Epithelial cell of proximal tubule (primary cell): ENCODE measurements at regions not wholly inside any gene's neighbourhood (a gene's known extent, or its start where the extent isn't known, plus 50 kb on each side); places are given as distances from the start of the nearest gene placed in this dataset.

Experiments
- DNase-seq: peaks from one replicate; pipeline ENCODE4 v3.0.0-alpha.2; 2011; ENCODE audit warnings: low read depth
- H3K4me3 ChIP-seq: 2 replicates; pipeline ENCODE4 v1.5.1; 2011; ENCODE audit warnings: low read depth, mild to moderate bottlenecking, low read length
- CTCF ChIP-seq: conservative IDR thresholded peaks from 2 replicates; pipeline ENCODE4 v1.5.1; 2012; ENCODE audit warnings: low read depth, mild to moderate bottlenecking, low read length

GRCh38 chr5:166980666-166981065 is 1310.8 kb upstream of the WWC1 start:
- no peak for TF ChIP-seq CTCF
- H3K4me3 ChIP-seq: no peak overlapping the region
- no peak for DNase-seq

GRCh38 chr5:166982226-166982625 is 1309.2 kb upstream of the WWC1 start:
- DNase-seq: no peak
- H3K4me3 ChIP-seq: no peak overlapping the region
- no peak for TF ChIP-seq CTCF

- no peak for DNase-seq
- H3K4me3 ChIP-seq: no peak overlapping the region
- no peak for TF ChIP-seq CTCF
Observed at GRCh38 chr5:166991601-166992000, 1299.8 kb upstream of the WWC1 start.

- TF ChIP-seq CTCF: no peak
- no peak for DNase-seq
- no peak overlapping the region for H3K4me3 ChIP-seq
Observed at GRCh38 chr5:166992108-166992507, 1299.3 kb upstream of the WWC1 start.

- DNase-seq: no peak
Observed at GRCh38 chr5:166992874-166993722, 1298.3 kb upstream of the WWC1 start.

GRCh38 chr5:166994226-166994625 is 1297.2 kb upstream of the WWC1 start:
- TF ChIP-seq CTCF: no peak
- DNase-seq: no peak
- no peak overlapping the region for H3K4me3 ChIP-seq

More at GRCh38 chr5:166992874-166993722, 1298.3 kb upstream of the WWC1 start:
- H3K4me3 ChIP-seq: no peak overlapping the region
- no peak for TF ChIP-seq CTCF

GRCh38 chr5:167001246-167001645 is 1290.2 kb upstream of the WWC1 start:
- TF ChIP-seq CTCF: no peak

More at GRCh38 chr5:167001246-167001645, 1290.2 kb upstream of the WWC1 start:
- no peak overlapping the region for H3K4me3 ChIP-seq
- no peak for DNase-seq
